Activated CD8-positive, alpha-beta T cell treated with anti-CD3 and anti-CD28 coated beads for 36 hours (primary cell): ENCODE measurements at regions not wholly inside any gene's neighbourhood (a gene's known extent, or its start where the extent isn't known, plus 50 kb on each side); places are given as distances from the start of the nearest gene placed in this dataset.

Source experiments
- ATAC-seq: fragments of 200-7000 bp; cut with Tn5 transposase; one replicate; pipeline ENCODE4 v1.10.0; 2021; ENCODE audit warnings: mild to moderate bottlenecking, moderate library complexity
- CTCF ChIA-PET: fragments of 350-600 bp; sonication (Branson Sonifier 250); formaldehyde crosslinking; loops from one replicate; lab custom pipeline; 2021; ENCODE audit warnings: antibody characterized with exemption; lab: Charles Lee
- POLR2A ChIA-PET: fragments of 350-600 bp; sonication (Branson Sonifier 250); formaldehyde crosslinking; loops from one replicate; lab custom pipeline; 2021; ENCODE audit warnings: antibody characterized with exemption; lab: Charles Lee
- DNase-seq: peaks from one replicate; pipeline ENCODE4 v3.0.0-alpha.2; 2020
- H3K27ac Mint-ChIP-seq: one replicate; pipeline ENCODE4 v1.8.0; 2021; ENCODE audit warnings: mild to moderate bottlenecking, mixed read lengths
- H3K27me3 Mint-ChIP-seq: one replicate; pipeline ENCODE4 v1.8.0; 2021; ENCODE audit warnings: mixed read lengths
- H3K36me3 Mint-ChIP-seq: one replicate; pipeline ENCODE4 v1.8.0; 2021; ENCODE audit warnings: low read depth, mixed read lengths
- H3K4me1 Mint-ChIP-seq: one replicate; pipeline ENCODE4 v1.8.0; 2021; ENCODE audit warnings: low read depth, mixed read lengths
- H3K4me3 Mint-ChIP-seq: one replicate; pipeline ENCODE4 v1.8.0; 2021; ENCODE audit warnings: mild to moderate bottlenecking, moderate library complexity, mixed read lengths
- H3K9me3 Mint-ChIP-seq: one replicate; pipeline ENCODE4 v1.8.0; 2021; ENCODE audit warnings: mixed read lengths
- CTCF ChIP-seq: fragments of 200-600 bp; IDR thresholded peaks from one replicate; pipeline ENCODE4 v1.8.0; 2022; ENCODE audit warnings: antibody characterized with exemption, mild to moderate bottlenecking
- intact Hi-C: fragments of 100-400 bp; cut with micrococcal nuclease; formaldehyde crosslinking; loops from one replicate; pipeline ENCODE4 v1.10.0; 2022

- Mint-ChIP-seq H3K27me3 (peaks cover 10% of the 10 kb centered on the region), H3K36me3 (no peaks in the 10 kb centered on the region), H3K4me3 (no peak overlapping the region), H3K4me1 (no peaks in the 10 kb centered on the region), H3K9me3 (peaks cover 9% of the 10 kb centered on the region), H3K27ac (no peak overlapping the region)
- DNase-seq (no peak), ATAC-seq (no peak)
- POLR2A ChIA-PET = interaction anchor here (0.5 kb wide), 1 partner anchor 148 kb away, joined by 3 read pairs; no protein-coding TSS in a partner anchor
- intact Hi-C loops = no loop called here
- no peak for TF ChIP-seq CTCF
- CTCF ChIA-PET = interaction anchor here (0.9 kb wide), 1 partner anchor 112 kb away, joined by 3 read pairs; no protein-coding TSS in a partner anchor
These were observed 119.4 kb upstream of the NLRP1 start for GRCh38 chr17:5703736-5704135.

- H3K4me3 Mint-ChIP-seq = no peak overlapping the region
- intact Hi-C loops = loop anchor here (5.0 kb wide), 1 partner anchor 113 kb away; no protein-coding TSS in a partner anchor
- CTCF ChIA-PET = interaction anchor here (0.7 to 4.6 kb wide), 12 partner anchors 11 to 148 kb away, joined by 3 to 36 read pairs (median 4); partner anchors contain the start of gene NLRP1
- peak; percentile 28 for TF ChIP-seq CTCF
- ATAC-seq = no peak
- H3K27ac Mint-ChIP-seq = no peak overlapping the region
- POLR2A ChIA-PET = no interaction called here
- H3K9me3 Mint-ChIP-seq = peaks cover 6% of the 10 kb centered on the region
- peaks cover 9% of the 10 kb centered on the region for H3K27me3 Mint-ChIP-seq
- DNase-seq = peak; percentile 20
- no peaks in the 10 kb centered on the region for H3K4me1 Mint-ChIP-seq
- no peaks in the 10 kb centered on the region for H3K36me3 Mint-ChIP-seq
These were observed 121.0 kb upstream of the NLRP1 start for GRCh38 chr17:5705081-5705875.

DNA sequence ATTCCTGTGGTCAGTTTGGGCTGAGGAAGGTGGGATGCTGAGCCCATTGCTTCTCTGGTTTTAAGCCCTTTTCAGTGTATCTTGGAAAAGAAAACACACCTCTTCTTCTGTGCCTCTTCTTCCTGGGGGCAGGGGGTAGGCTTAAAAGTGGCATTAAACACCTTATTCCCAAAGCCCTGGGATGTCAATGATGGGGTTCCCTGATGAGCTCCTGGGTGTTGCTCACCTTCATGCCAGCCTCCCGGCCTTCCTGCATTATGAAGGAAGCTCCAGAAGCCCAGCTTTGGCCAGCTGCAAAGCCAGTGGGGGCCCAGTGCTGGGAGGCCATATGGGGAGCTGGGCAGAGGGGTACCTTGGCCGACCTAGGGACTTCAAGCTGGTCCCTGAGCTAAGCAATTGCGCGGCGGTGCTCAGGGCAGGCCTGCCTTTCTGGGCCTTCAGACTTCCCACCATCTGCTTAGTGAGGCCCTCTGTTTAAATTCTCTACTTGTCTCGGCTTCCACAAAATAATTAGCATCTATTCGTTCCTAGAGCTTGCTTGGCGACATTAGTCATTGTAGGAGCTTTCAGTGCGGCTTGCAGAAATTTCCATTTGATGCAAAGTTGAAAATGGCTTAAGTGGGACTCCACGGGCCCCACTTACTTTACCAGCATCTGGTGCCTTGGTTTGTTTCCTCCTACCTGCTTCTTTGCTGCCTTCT, 121.7 kb upstream of the NLRP1 start:
- no peaks in the 10 kb centered on the region for H3K36me3 Mint-ChIP-seq
- H3K27me3 Mint-ChIP-seq = peaks cover 9% of the 10 kb centered on the region
- DNase-seq = no peak
- H3K4me1 Mint-ChIP-seq = no peaks in the 10 kb centered on the region
- H3K4me3 Mint-ChIP-seq = no peak overlapping the region
- intact Hi-C loops = loop anchor here (5.0 kb wide), 1 partner anchor 114 kb away; no protein-coding TSS in a partner anchor
- no peak for ATAC-seq
- peaks cover 6% of the 10 kb centered on the region for H3K9me3 Mint-ChIP-seq
- TF ChIP-seq CTCF = no peak
- ChIA-PET CTCF (interaction anchor here (0.8 to 4.6 kb wide), 20 partner anchors 8 to 205 kb away, joined by 3 to 36 read pairs (median 3); partner anchors contain the start of gene NLRP1), POLR2A (no interaction called here)
- H3K27ac Mint-ChIP-seq = no peak overlapping the region

DNA sequence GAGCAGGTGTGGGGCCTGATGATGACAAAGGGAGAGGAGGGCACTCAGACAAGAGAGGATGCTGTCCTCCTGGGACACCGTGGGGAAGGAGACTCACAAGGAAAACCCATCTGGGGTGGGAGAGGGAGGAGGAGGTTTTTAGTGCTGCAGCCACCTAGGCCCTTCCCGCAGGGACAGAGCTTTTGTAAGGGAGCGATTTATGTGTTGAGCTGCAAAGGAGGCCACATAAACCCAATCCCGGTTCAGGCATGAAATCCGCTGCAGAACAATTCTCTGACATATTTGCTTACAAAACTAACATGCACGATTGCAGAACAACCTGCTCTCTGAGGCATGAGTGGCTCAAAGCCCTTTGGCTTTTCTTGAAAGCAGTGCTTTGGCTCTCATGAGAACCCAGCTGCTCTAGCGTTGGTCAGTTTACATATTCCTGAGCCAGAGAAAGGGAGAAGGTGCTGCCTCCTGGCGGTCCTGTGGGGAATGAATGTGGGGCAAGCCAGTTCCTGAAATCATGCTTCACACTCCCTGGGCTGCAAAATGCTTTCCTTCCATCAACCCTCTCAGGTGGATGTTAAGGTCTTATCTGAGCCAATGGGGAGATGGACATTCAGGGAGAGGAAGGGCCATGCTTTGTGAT, 122.4 kb upstream of the NLRP1 start:
- Mint-ChIP-seq H3K9me3 (peaks cover 6% of the 10 kb centered on the region), H3K27me3 (peaks cover 10% of the 10 kb centered on the region), H3K27ac (no peak overlapping the region), H3K4me3 (no peak overlapping the region), H3K4me1 (no peaks in the 10 kb centered on the region), H3K36me3 (no peaks in the 10 kb centered on the region)
- TF ChIP-seq CTCF = peak; percentile 77
- ChIA-PET POLR2A (no interaction called here), CTCF (interaction anchor here (0.8 to 4.6 kb wide), 21 partner anchors 9 to 204 kb away, joined by 3 to 36 read pairs (median 3); partner anchors contain the start of gene NLRP1)
- intact Hi-C loops = loop anchor here (5.0 kb wide), 1 partner anchor 114 kb away; no protein-coding TSS in a partner anchor
- ATAC-seq (no peak), DNase-seq (peak; percentile 75)
